HG03432 (cell line): ENCODE measurements at regions not wholly inside any gene's neighbourhood (a gene's known extent, or its start where the extent isn't known, plus 50 kb on each side); places are given as distances from the start of the nearest gene placed in this dataset.
A peak's percentile ranks its signal among the peaks of the same experiment; 100 is the strongest.

Experiments
- ATAC-seq: cut with Tn5 transposase; IDR thresholded peaks from one replicate; pipeline ENCODE4 v1.9.1; 2021; ENCODE audit warnings: mild to moderate bottlenecking, moderate library complexity; ENCODE audit not compliant: unreplicated experiment

DNA sequence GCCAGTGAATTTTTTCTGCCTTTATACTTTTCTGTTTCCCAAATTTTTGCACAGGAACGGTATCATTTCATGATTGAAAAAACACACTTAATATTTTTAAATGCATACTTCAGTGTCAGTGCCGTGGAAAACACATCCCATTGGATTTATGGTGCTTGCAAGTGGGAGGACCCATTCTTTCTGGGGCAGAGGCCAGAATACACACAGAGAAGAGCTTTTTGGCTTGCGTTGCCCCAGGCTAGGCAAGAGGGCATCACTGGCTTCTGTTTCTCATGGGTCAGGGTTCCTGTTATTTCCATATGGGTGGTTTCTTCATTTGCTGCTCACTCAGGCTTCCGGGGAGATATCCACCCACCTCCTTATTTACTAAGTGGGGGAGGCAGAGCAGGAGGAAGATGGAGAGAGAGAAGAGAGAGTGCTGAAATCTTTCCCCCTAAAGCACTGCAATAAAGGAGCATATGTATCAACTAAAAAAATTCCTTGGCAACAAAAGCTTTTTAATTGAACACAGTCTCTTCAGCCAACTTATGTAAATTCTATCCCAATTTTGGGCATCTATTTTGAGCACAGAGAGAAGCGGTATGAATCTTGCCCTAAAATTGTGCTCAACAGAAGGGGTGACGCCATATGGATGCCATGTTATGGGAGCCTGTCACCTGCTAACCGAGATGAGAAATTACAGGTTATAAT is 66.0 kb upstream of the KIRREL3 start:
- ATAC-seq: no peak

DNA sequence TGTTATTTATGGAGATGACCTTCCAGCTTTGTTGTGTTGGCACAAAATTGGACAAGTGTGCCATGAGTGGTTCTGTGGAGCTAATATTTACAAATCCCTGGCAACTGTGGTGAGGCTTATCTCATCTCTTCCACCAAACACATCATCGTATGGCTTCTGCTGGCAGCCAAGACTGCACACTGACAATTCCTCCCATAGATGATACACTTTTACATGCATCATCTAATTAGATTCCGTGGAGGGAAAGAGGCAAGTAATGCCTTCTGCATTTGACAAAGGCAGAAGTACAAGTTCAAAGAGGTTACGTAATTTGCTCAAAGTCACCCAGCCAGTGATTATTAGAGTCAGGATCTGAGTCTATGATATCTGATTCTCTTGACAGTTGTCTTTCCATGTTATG is 62.7 kb upstream of the KIRREL3 start:
- no peak for ATAC-seq

DNA sequence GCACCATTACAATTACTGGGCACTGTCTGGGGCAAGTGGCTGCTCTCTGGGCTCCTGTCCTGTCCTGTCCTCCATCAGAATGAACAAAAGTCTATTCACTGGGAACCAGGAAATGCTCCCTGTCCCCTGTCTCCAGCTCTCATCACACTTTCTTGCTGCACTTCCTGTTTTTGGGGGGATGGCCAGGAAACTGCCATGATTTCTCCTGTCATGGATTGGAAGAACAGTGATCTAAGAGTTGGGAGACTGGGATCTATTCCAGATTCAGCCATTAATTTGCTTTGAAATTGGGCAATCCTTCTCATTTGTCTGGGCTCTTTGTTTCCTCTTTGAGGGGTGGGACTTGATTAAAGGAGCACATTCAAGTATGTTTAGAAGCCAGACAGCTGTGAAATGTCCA is 61.4 kb upstream of the KIRREL3 start:
- ATAC-seq: no peak

DNA sequence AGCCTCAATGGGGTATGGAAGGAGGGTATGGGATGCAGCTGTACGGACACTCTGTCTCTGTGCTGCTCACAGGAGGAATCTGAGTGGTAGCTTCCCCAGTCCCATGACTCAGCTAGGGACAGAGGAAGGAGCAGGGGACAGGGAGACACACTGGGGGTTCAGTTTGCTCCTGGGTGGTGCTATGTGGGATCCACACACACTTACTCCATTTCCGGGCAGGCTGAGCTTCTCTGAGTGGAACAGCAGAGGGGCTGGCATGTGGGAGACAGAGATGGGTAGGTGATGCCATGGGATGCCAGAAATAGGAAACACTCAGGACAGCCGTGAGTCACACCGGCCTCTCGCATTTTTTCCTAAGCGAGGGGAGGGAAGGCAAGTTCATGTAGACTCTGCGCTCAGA is 59.2 kb upstream of the KIRREL3 start:
- ATAC-seq: no peak

DNA sequence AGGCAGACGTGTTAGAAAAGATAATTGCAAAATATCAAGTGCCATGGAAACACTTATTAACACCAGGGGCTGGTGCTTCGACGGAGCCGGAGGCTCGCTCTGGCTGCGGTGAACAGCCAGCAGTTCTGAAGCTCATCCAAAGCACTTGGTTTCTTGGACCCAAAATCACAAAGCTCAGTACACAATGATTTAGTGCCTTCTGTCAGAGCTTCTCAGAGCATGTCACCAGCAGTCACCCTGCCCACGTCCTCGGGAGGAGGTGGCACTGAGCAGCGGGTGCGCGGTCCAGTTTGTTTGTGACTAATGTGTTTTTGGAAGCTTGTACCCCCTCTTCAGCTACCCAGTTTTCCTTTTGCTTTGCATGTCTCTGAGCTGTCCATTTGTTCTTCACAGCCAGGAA is 58.7 kb upstream of the KIRREL3 start:
- ATAC-seq: no peak

DNA sequence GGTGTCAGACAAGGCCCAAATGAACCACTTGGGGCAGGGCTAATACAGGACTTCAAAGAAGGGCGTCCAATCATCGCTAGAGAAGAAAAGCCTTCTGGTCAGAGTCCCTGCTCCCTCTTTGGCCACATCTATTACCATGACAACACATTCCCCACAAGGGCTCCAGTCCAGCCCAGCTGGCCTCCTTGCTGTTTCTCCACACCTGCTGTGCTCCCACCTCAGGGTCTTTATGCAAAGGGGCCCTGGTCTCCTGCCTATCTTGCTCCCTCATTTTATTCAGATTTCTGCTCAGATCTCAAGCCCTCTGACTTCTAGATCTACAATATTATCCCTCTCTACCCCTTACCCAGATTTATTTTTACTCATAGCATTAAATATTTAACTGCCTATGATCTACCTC is 58.0 kb upstream of the KIRREL3 start:
- ATAC-seq: no peak

DNA sequence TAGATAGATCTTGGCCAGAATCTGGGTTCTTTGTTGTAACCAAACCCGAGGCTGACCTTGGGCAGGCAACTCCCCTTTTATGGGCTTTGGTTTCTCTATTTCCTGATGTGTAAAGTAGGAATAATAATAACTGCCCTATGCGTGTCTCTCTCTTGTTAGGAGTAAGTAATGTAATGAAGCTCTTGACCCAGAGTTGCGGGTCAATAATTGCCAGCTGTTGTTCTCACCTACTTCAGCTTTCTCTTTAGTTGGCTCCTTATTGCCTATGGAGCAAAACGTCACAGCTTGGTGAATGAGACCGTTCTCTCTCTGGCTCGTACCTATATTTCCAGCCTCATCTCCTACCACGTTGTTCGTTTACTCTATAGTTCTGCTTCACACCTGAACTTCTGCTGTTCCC is 56.6 kb upstream of the KIRREL3 start:
- ATAC-seq: no peak

DNA sequence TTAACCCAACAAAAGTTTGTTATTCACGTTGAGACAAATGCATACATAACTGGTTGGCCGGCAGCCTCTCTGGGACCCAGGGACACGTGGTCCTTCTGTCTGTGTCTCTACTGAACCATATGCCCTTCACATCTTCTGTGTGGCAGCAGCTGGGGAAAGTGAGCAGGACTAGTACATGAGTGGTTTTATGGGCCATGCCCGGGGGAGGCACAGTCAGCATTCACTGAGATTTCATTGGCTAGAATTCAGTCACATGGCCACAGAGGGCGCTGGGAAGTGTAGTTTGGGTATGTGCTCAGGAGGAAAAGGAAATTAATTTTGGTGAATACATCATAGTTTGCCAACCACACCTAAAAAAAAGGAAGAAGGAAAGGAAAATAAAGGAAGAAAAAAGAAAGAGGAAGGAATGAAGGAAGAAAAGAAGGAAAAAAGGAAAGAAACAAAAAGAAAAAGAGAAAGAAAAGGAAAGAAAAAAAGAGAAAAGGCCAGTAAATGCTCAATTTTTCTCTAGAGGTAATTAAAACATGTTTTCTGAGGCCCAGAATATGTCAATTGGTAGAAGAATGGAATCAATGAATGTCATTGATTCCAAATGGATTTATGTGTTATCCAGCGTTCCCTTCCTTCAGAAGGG is 55.9 kb upstream of the KIRREL3 start:
- ATAC-seq: peak; percentile 40

DNA sequence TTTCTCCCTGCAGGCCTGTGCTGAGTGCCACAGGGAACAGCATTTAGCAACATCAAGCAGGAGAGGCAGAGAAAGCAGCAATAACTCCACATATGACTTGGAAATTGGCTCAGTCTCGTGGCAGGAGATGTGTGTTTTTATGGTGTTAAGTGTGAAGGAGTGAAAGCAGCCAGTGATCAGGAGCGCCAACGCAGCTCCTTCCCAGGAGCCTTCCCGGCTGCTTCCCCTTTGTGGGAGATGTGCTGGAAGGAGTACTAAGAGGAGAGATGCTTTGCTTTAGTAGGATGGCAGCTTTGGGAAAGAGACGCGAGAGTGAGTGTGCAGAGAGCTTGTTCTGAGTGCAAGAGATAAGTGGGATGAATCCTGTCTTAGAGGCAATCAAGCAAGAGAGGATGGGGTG is 54.7 kb upstream of the KIRREL3 start:
- no peak for ATAC-seq

DNA sequence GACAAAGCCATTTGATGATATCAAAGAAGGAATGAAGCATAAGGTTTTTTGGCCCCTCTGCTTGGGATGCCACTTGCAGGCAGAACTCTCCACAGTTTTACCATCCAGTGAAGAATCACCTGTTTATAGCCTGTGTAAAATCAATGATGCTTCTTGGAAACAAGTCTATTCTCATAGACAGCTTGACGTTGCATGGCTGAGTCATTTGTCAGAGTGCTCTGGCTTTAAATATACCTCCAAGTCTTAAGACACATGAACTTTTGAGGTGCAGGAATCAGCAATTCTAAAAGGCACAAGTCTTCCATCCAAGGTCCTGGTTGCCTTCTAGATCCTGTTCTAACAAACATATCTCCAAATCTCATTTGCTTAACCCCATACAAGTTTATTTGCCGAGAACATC is 53.6 kb upstream of the KIRREL3 start:
- no peak for ATAC-seq

DNA sequence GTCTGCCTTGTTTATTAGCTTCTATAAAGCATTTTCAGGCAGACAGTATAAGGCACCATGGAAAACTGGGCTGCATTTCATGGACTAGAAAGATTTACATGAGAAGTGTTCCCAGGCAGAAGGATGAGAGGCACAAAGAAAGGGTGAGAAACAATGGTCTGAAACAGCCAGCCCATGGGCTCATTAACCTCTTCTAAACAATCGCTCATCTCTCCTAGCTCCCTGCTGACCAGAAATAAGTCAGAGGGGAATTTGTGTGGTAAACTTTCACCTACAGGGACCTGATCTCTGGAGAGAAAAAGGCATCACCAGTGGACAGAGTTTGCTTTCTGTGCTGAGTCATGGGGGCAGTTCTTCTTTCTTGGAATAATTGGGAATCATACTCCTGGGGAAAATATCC is 51.8 kb upstream of the KIRREL3 start:
- ATAC-seq: no peak
